GM23338 (cell line): ENCODE measurements at regions not wholly inside any gene's neighbourhood (a gene's known extent, or its start where the extent isn't known, plus 50 kb on each side); places are given as distances from the start of the nearest gene placed in this dataset.

Source experiments
- ATAC-seq: fragments of 200-7000 bp; cut with Tn5 transposase; 3 replicates; pipeline ENCODE4 v1.9.1; 2020
- DNase-seq: peaks from one replicate; pipeline ENCODE4 v3.0.0-alpha.2; 2015; ENCODE audit warnings: low spot score
- H2AFZ ChIP-seq: fragments of 200-600 bp; sonication (generic); 2 replicates; pipeline ENCODE4 v1.8.0; 2016; ENCODE audit warnings: antibody characterized with exemption, mild to moderate bottlenecking, moderate library complexity
- H3F3A ChIP-seq: fragments of 200-600 bp; sonication (generic); replicated peaks from 2 replicates; pipeline ENCODE4 v1.8.0; 2017; ENCODE audit warnings: antibody characterized with exemption, mixed run types, low read depth
- H3K27ac ChIP-seq: fragments of 200-600 bp; sonication (generic); 2 replicates; pipeline ENCODE4 v1.6.1; 2016; ENCODE audit warnings: low read depth
- H3K27me3 ChIP-seq: fragments of 200-600 bp; sonication (generic); 2 replicates; pipeline ENCODE4 v1.8.0; 2016; ENCODE audit warnings: mild to moderate bottlenecking, mixed run types, moderate library complexity; ENCODE audit not compliant: insufficient read depth
- H3K36me3 ChIP-seq: fragments of 200-600 bp; sonication (generic); 2 replicates; pipeline ENCODE4 v1.8.0; 2016; ENCODE audit warnings: mild to moderate bottlenecking; ENCODE audit not compliant: insufficient read depth
- H3K4me1 ChIP-seq: fragments of 200-600 bp; sonication (generic); 2 replicates; pipeline ENCODE4 v1.8.0; 2016; ENCODE audit warnings: mild to moderate bottlenecking, moderate library complexity; ENCODE audit not compliant: insufficient read depth
- H3K4me2 ChIP-seq: fragments of 200-600 bp; sonication (generic); 2 replicates; pipeline ENCODE4 v1.7.1; 2017; ENCODE audit warnings: mixed run types
- H3K4me3 ChIP-seq: fragments of 200-600 bp; sonication (generic); 2 replicates; pipeline ENCODE4 v1.6.1; 2016; ENCODE audit warnings: mixed run types
- H3K79me2 ChIP-seq: fragments of 200-600 bp; sonication (generic); replicated peaks from 2 replicates; pipeline ENCODE4 v1.8.0; 2017; ENCODE audit warnings: mild to moderate bottlenecking; ENCODE audit not compliant: insufficient read depth
- H3K9me2 ChIP-seq: fragments of 200-600 bp; sonication (generic); 2 replicates; pipeline ENCODE4 v1.8.0; 2017; ENCODE audit not compliant: insufficient read depth
- H4K20me1 ChIP-seq: fragments of 200-600 bp; sonication (generic); replicated peaks from 2 replicates; pipeline ENCODE4 v1.8.0; 2017; ENCODE audit warnings: mild to moderate bottlenecking; ENCODE audit not compliant: insufficient read depth
- H3K27ac Mint-ChIP-seq: 2 replicates; pipeline ENCODE4 v1.8.0; 2020; ENCODE audit warnings: inconsistent platforms, mild to moderate bottlenecking, moderate library complexity, mixed read lengths
- H3K27me3 Mint-ChIP-seq: 3 replicates; pipeline ENCODE4 v1.8.0; 2022; ENCODE audit warnings: low read depth, mild to moderate bottlenecking, moderate library complexity, mixed read lengths, inconsistent platforms; ENCODE audit not compliant: insufficient read depth, poor library complexity
- H3K36me3 Mint-ChIP-seq: 3 replicates; pipeline ENCODE4 v1.8.0; 2021; ENCODE audit warnings: low read depth, mild to moderate bottlenecking, inconsistent platforms, moderate library complexity, mixed read lengths
- H3K4me1 Mint-ChIP-seq: 3 replicates; pipeline ENCODE4 v1.8.0; 2020; ENCODE audit warnings: mild to moderate bottlenecking, inconsistent platforms, mixed read lengths
- H3K4me3 Mint-ChIP-seq: 3 replicates; pipeline ENCODE4 v1.8.0; 2021; ENCODE audit warnings: moderate library complexity, mild to moderate bottlenecking, inconsistent platforms, mixed read lengths
- H3K9me3 Mint-ChIP-seq: 3 replicates; pipeline ENCODE4 v1.8.0; 2020; ENCODE audit warnings: moderate library complexity, mild to moderate bottlenecking, inconsistent platforms, mixed read lengths
- CREB1 ChIP-seq: fragments of 250-450 bp; sonication (Bioruptor Pico); IDR thresholded peaks from 2 replicates; pipeline ENCODE4 v1.5.0; 2020; ENCODE audit warnings: low read depth, mild to moderate bottlenecking, moderate library complexity
- CTCF ChIP-seq, 2 experiments: fragments of 200-600 bp in 1 of 2; sonication (generic) in 1 of 2; conservative IDR thresholded peaks; 2 replicates each; pipeline versions ENCODE4 v1.5.1 to v1.6.1; 2016 to 2017; ENCODE audit warnings: antibody characterized with exemption in 2 of 2, low read depth in 2 of 2, mild to moderate bottlenecking in 2 of 2, moderate library complexity in 1 of 2
- ETS1 ChIP-seq: IDR thresholded peaks from 2 replicates; pipeline ENCODE4 v1.6.1; 2016; ENCODE audit warnings: antibody characterized with exemption
- EZH2 ChIP-seq: fragments of 200-600 bp; sonication (generic); IDR thresholded peaks from one replicate; pipeline ENCODE4 v1.8.0; 2017; ENCODE audit warnings: antibody characterized with exemption, mild to moderate bottlenecking, low read depth; ENCODE audit not compliant: unreplicated experiment
- EZH2phosphoT487 ChIP-seq: fragments of 200-600 bp; sonication (generic); IDR thresholded peaks from one replicate; pipeline ENCODE4 v1.8.1; 2018; ENCODE audit warnings: antibody characterized with exemption; ENCODE audit not compliant: unreplicated experiment
- JUNB ChIP-seq: IDR thresholded peaks from one replicate; pipeline ENCODE4 v1.6.1; 2016; ENCODE audit warnings: antibody characterized with exemption; ENCODE audit not compliant: unreplicated experiment
- NANOG ChIP-seq: IDR thresholded peaks from 2 replicates; pipeline ENCODE4 v1.6.1; 2016; ENCODE audit warnings: antibody characterized with exemption, borderline replicate concordance
- ZNF331 ChIP-seq: fragments of 250-450 bp; sonication (Bioruptor Pico); IDR thresholded peaks from 2 replicates; pipeline ENCODE4 v1.5.0; 2020; ENCODE audit warnings: low read depth, mild to moderate bottlenecking, moderate library complexity
- ZNF462 ChIP-seq: fragments of 250-450 bp; sonication (Bioruptor Pico); IDR thresholded peaks from 2 replicates; pipeline ENCODE4 v1.5.0; 2020; ENCODE audit warnings: mild to moderate bottlenecking, moderate library complexity

GRCh38 chr3:150141790-150142326 lies 171.2 kb upstream of the PFN2 start:
- Mint-ChIP-seq H3K27me3 (no peaks in the 10 kb centered on the region), H3K4me1 (peaks cover 4% of the 10 kb centered on the region; the same call in 1 of the 3 replicates), H3K36me3 (no peaks in the 10 kb centered on the region), H3K9me3 (no peaks in the 10 kb centered on the region), H3K27ac (no peak overlapping the region), H3K4me3 (no peak overlapping the region)
- ATAC-seq (no peak), DNase-seq (no peak)
- Histone ChIP-seq H3K4me1 (0 out of 2 replicates have a peak, but pooled peaks cover 7% of the 10 kb centered on the region), H3K4me3 (no peak overlapping the region), H2AFZ (peak overlapping the region; percentile 95), H3K27ac (no peak overlapping the region), H3K9me2 (peaks cover 4% of the 10 kb centered on the region), H3K79me2 (no peaks in the 10 kb centered on the region), H3K4me2 (no peak overlapping the region), H4K20me1 (no peaks in the 10 kb centered on the region), H3K36me3 (no peaks in the 10 kb centered on the region), H3F3A (no peaks in the 10 kb centered on the region), H3K27me3 (no peaks in the 10 kb centered on the region)
- no peak for TF ChIP-seq JUNB

GRCh38 chr3:150140614-150141321 lies 170.1 kb upstream of the PFN2 start:
- no peaks in the 10 kb centered on the region for H3K27me3 ChIP-seq
- Mint-ChIP-seq H3K4me3 (no peak overlapping the region), H3K36me3 (no peaks in the 10 kb centered on the region), H3K4me1 (peaks cover 4% of the 10 kb centered on the region; the same call in 1 of the 3 replicates), H3K27ac (no peak overlapping the region), H3K27me3 (no peaks in the 10 kb centered on the region), H3K9me3 (no peaks in the 10 kb centered on the region)
- H3F3A ChIP-seq, result no peaks in the 10 kb centered on the region
- no peaks in the 10 kb centered on the region for H4K20me1 ChIP-seq
- no peak overlapping the region for H3K27ac ChIP-seq
- H3K9me2 ChIP-seq, result peaks cover 10% of the 10 kb centered on the region
- H2AFZ ChIP-seq, result peak overlapping the region; percentile 95
- 0 out of 2 replicates have a peak, but pooled peaks cover 7% of the 10 kb centered on the region for H3K4me1 ChIP-seq
- H3K79me2 ChIP-seq, result no peaks in the 10 kb centered on the region
- H3K4me3 ChIP-seq, result no peak overlapping the region
- no peak overlapping the region for H3K4me2 ChIP-seq
- H3K36me3 ChIP-seq, result no peaks in the 10 kb centered on the region
- ATAC-seq (no peak), DNase-seq (peak; percentile 9)
- no peak for TF ChIP-seq EZH2phosphoT487
- TF ChIP-seq ZNF462, result no peak
- no peak for TF ChIP-seq JUNB
- no peak for TF ChIP-seq EZH2
- TF ChIP-seq CREB1 (CRISPR knock-in tag), result no peak
- no peak for TF ChIP-seq ZNF331
- TF ChIP-seq NANOG, result no peak
- TF ChIP-seq ETS1, result no peak
- no peak for TF ChIP-seq CTCF (conservative IDR thresholded peaks at IDR 0.05; ENCODE audit: low read depth in 2 of 2)
